ENCODE measurements at regions not wholly inside any gene's neighbourhood (a gene's known extent, or its start where the extent isn't known, plus 50 kb on each side); places are given as distances from the start of the nearest gene placed in this dataset.

DNA sequence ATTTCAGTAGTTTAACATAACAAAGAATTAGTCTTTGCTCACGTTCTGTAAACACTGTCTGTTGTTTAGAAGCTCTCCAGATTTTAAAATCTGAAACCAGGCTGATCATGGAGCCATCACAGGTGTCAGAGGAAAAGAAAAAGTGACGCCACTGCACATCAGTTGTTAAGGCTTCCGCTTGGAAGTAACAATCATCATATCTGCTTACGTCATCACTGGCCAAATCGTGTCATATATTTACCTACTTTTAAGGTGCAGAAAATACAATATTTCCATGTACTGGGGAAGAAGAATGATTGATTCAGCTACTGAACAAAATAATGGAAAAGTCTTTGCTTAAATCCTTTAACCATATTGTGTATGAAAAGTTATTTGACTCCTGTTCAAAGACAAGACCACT, 382.6 kb upstream of the MC4R start:
- Histone ChIP-seq H3K4me3 (no peak overlapping the region), H3K4me1 (no peaks in the 10 kb centered on the region), H3K27me3 (no peaks in the 10 kb centered on the region), H3K9me3 (no peaks in the 10 kb centered on the region), H3K27ac (no peak overlapping the region), H3K36me3 (replicated peaks in 1 of 2; ENCODE audit: insufficient read depth in 1 of 2, low read depth in 2 of 2) (no peaks in the 10 kb centered on the region)
- intact Hi-C loops (cut with DNase I): no loop called here
- ATAC-seq (no peak), DNase-seq (no peak)
- TF ChIP-seq CTCF (IDR thresholded peaks at IDR 0.05) (no peak), POLR2A (IDR thresholded peaks at IDR 0.05) (no peak)
- 44% methylated on average over 5 of the region's 5 CpGs for WGBS, 2 donors

GRCh38 chr18:60775978-60776377, 403.4 kb upstream of the MC4R start:
- intact Hi-C loops (cut with DNase I): no loop called here
- H3K9me3 ChIP-seq: no peaks in the 10 kb centered on the region
- no peak for ATAC-seq
- TF ChIP-seq POLR2A (IDR thresholded peaks at IDR 0.05): no peak
- no peak for TF ChIP-seq CTCF (IDR thresholded peaks at IDR 0.05)
- H3K36me3 ChIP-seq (replicated peaks in 1 of 2; ENCODE audit: insufficient read depth in 1 of 2, low read depth in 2 of 2): no peaks in the 10 kb centered on the region
- 43 to 82% methylated on average over 1 of the region's 1 CpG for WGBS, 2 donors
- no peak overlapping the region for H3K27ac ChIP-seq
- H3K4me3 ChIP-seq: no peak overlapping the region
- H3K4me1 ChIP-seq: no peaks in the 10 kb centered on the region
- H3K27me3 ChIP-seq: no peaks in the 10 kb centered on the region
- no peak for DNase-seq

- H3K9me3 ChIP-seq: no peaks in the 10 kb centered on the region
- no peak for TF ChIP-seq POLR2A (IDR thresholded peaks at IDR 0.05)
- no peak for TF ChIP-seq CTCF (IDR thresholded peaks at IDR 0.05)
- intact Hi-C loops (cut with DNase I): no loop called here
- H3K36me3 ChIP-seq (replicated peaks in 1 of 2; ENCODE audit: insufficient read depth in 1 of 2, low read depth in 2 of 2): no peaks in the 10 kb centered on the region
- no peak overlapping the region for H3K27ac ChIP-seq
- DNase-seq (no peak), ATAC-seq (no peak)
- H3K4me3 ChIP-seq: no peak overlapping the region
- no peaks in the 10 kb centered on the region for H3K27me3 ChIP-seq
- no peaks in the 10 kb centered on the region for H3K4me1 ChIP-seq
- 27 to 40% methylated on average over 1 of the region's 1 CpG for WGBS, 2 donors
These were observed 411.6 kb upstream of the MC4R start for GRCh38 chr18:60784161-60784560.

- no peaks in the 10 kb centered on the region for H3K36me3 ChIP-seq (replicated peaks in 1 of 2; ENCODE audit: insufficient read depth in 1 of 2, low read depth in 2 of 2)
- ATAC-seq: no peak
- TF ChIP-seq CTCF (IDR thresholded peaks at IDR 0.05) (no peak), POLR2A (IDR thresholded peaks at IDR 0.05) (no peak)
- no peak overlapping the region for H3K27ac ChIP-seq
- intact Hi-C loops (cut with DNase I): no loop called here
- H3K4me3 ChIP-seq: no peak overlapping the region
- H3K27me3 ChIP-seq: no peaks in the 10 kb centered on the region
- H3K9me3 ChIP-seq: no peaks in the 10 kb centered on the region
- 53 to 67% methylated on average over 5 of the region's 5 CpGs for WGBS, 2 donors
- no peaks in the 10 kb centered on the region for H3K4me1 ChIP-seq
- DNase-seq: no peak
These were observed 422.2 kb upstream of the MC4R start for GRCh38 chr18:60794802-60795201.

GRCh38 chr18:60804415-60804814, 431.8 kb upstream of the MC4R start:
- DNase-seq (no peak), ATAC-seq (no peak)
- WGBS, 2 donors: 39 to 42% methylated on average over 3 of the region's 3 CpGs
- H3K4me3 ChIP-seq: no peak overlapping the region
- H3K36me3 ChIP-seq (replicated peaks in 1 of 2; ENCODE audit: insufficient read depth in 1 of 2, low read depth in 2 of 2): no peaks in the 10 kb centered on the region
- no peaks in the 10 kb centered on the region for H3K4me1 ChIP-seq
- H3K27ac ChIP-seq: no peak overlapping the region
- no peaks in the 10 kb centered on the region for H3K27me3 ChIP-seq
- no peak for TF ChIP-seq POLR2A (IDR thresholded peaks at IDR 0.05)
- intact Hi-C loops (cut with DNase I): no loop called here
- H3K9me3 ChIP-seq: no peaks in the 10 kb centered on the region

Data from body of pancreas (tissue), 4 donors.